Right lobe of liver (tissue), 6 donors: ENCODE measurements at regions not wholly inside any gene's neighbourhood (a gene's known extent, or its start where the extent isn't known, plus 50 kb on each side); places are given as distances from the start of the nearest gene placed in this dataset.
"Not testable (repeated sequence)": the region's sequence is repeated elsewhere in the genome, so short reads cannot be mapped to it uniquely, and the experiment has no call there.

Experiments used
- ATAC-seq, 4 donors: fragments of 200-7000 bp; cut with Tn5 transposase; one replicate each; pipeline ENCODE4 v1.9.1; 2020; ENCODE audit warnings: mild to moderate bottlenecking in 4 of 4, moderate library complexity in 4 of 4
- DNase-seq, 3 donors: peaks; one replicate each; pipeline ENCODE4 v3.0.0-alpha.2; 2020
- H3K27ac ChIP-seq, 3 donors: fragments of 200-600 bp; one replicate each; pipeline ENCODE4 v1.8.0; 2022
- H3K27me3 ChIP-seq, 2 donors: fragments of 200-600 bp; one replicate each; pipeline ENCODE4 v1.8.0; 2022
- H3K36me3 ChIP-seq, 4 donors: fragments of 200-600 bp; sonication (generic) in 1 of 4; one replicate each; pipeline versions ENCODE4 v1.5.1 to v1.8.0; 2017 to 2022; ENCODE audit warnings: control low read depth in 1 of 4
- H3K4me1 ChIP-seq, 4 donors: fragments of 200-600 bp; sonication (generic) in 1 of 4; one replicate each; pipeline versions ENCODE4 v1.5.1 to v1.8.0; 2017 to 2022; ENCODE audit warnings: control low read depth in 1 of 4
- H3K4me3 ChIP-seq, 3 donors: fragments of 200-600 bp; one replicate each; pipeline ENCODE4 v1.8.0; 2022
- H3K9me3 ChIP-seq, 4 donors: fragments of 200-600 bp; sonication (generic) in 1 of 4; one replicate each; pipeline versions ENCODE4 v1.5.1 to v1.8.0; 2017 to 2022; ENCODE audit warnings: control low read depth in 1 of 4
- POLR2A ChIP-seq: fragments of 450-650 bp; IDR thresholded peaks from one replicate; pipeline ENCODE4 v1.6.1; 2017; ENCODE audit warnings: antibody characterized with exemption, mild to moderate bottlenecking
- WGBS: methylation state at CpG from one replicate; pipeline ENCODE4 v1.1.6; 2018; ENCODE audit warnings: low coverage, low lambda C conversion rate; ENCODE audit not compliant: insufficient coverage; ENCODE audit errors: missing lambda C conversion rate; 5-methylcytosine and 5-hydroxymethylcytosine counted together
- intact Hi-C, 2 donors: fragments of 100-400 bp; cut with DNase I; formaldehyde crosslinking; loops; one replicate each; pipeline versions ENCODE4 v1.11.2 to v1.14.1; 2022
- TF ChIP-seq, protein P1 (sequence below), 4 donors: fragments of 200-600 bp in 3 of 4; fragments of 450-650 bp in 1 of 4; IDR thresholded peaks; one replicate each; pipeline versions ENCODE4 v1.5.1 to v1.8.0; 2016 to 2022; ENCODE audit warnings: antibody characterized with exemption in 4 of 4, mild to moderate bottlenecking in 2 of 4
- donor health status: DM: no; HTN: yes; CAD: no.
- donor health status: DM: no; HTN: no; CAD: no.
- donor health status: DM: no; HTN: no; CAD: no.
- donor health status: DM: no; HTN: yes; CAD: no.
- donor health status: DM: no; HTN: yes; CAD: no.

DNA sequence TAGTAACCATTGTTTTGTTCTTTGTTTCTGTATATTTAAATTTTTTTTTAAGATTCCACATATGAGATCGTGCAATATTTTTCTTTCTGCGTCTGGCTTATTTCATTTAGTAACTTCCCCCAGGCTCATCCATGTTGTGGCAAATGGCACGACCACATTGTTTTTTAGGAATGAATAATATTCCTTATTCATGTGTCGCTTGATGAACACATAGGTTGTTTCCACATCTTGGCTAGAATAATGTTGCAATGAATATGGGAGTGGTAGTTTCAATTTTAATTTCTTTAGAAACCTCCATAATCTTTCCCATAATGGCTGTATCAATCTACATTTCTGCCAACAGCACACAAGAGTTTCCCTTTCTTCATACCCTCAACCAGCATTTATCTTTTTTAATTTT is 166.8 kb upstream of the NR3C2 start:
- Histone ChIP-seq H3K4me1 (no peaks in the 10 kb centered on the region), H3K27ac (no peak overlapping the region), H3K4me3 (no peak overlapping the region), H3K9me3 (no peaks in the 10 kb centered on the region), H3K27me3 (no peaks in the 10 kb centered on the region), H3K36me3 (no peaks in the 10 kb centered on the region)
- intact Hi-C loops: no loop called here
- DNase-seq (no peak), ATAC-seq (no peak)
- no peak for TF ChIP-seq POLR2A
- TF ChIP-seq, protein P1, sequence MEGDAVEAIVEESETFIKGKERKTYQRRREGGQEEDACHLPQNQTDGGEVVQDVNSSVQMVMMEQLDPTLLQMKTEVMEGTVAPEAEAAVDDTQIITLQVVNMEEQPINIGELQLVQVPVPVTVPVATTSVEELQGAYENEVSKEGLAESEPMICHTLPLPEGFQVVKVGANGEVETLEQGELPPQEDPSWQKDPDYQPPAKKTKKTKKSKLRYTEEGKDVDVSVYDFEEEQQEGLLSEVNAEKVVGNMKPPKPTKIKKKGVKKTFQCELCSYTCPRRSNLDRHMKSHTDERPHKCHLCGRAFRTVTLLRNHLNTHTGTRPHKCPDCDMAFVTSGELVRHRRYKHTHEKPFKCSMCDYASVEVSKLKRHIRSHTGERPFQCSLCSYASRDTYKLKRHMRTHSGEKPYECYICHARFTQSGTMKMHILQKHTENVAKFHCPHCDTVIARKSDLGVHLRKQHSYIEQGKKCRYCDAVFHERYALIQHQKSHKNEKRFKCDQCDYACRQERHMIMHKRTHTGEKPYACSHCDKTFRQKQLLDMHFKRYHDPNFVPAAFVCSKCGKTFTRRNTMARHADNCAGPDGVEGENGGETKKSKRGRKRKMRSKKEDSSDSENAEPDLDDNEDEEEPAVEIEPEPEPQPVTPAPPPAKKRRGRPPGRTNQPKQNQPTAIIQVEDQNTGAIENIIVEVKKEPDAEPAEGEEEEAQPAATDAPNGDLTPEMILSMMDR (IDR thresholded peaks at IDR 0.05): no peak
- 79% methylated on average over 4 of the region's 4 CpGs for WGBS

DNA sequence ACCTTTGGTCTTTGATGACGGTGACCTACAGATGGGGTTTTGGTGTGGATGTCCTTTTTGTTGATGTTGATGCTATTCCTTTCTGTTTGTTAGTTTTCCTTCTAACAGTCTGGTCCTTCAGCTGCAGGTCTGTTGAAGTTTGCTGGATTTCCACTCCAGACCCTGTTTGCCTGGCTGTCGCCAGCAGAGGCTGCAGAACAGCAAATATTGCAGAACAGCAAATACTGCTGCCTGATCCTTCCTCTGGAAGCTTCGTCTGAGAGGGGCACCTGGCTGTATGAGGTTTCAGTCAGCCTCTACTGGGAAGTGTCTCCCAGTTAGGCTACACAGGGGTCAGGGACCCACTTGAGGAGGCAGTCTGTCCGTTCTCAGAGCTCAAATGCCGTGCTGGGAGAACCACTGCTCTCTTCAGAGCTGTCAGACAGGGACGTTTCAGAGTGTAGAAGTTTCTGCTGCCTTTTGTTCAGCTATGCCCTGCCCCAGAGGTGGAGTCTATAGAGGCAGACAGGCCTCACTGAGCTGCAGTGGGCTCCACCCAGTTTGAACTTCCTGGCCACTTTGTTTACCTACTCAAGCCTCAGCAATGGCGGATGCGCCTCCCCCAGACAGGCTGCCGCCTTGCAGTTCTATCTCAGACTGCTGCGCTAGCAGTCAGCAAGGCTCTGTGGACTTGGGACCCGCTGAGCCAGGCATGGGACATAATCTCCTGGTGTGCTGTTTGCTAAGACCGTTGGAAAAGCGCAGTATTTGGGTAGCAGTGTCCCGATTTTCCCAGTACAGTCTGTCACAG is 156.4 kb upstream of the NR3C2 start:
- ATAC-seq, H3K4me1 ChIP-seq, H3K4me3 ChIP-seq, intact Hi-C loops, H3K27ac ChIP-seq, H3K27me3 ChIP-seq, H3K9me3 ChIP-seq, DNase-seq, H3K36me3 ChIP-seq: not testable (repeated sequence)
- 47% methylated on average over 9 of the region's 14 CpGs for WGBS

DNA sequence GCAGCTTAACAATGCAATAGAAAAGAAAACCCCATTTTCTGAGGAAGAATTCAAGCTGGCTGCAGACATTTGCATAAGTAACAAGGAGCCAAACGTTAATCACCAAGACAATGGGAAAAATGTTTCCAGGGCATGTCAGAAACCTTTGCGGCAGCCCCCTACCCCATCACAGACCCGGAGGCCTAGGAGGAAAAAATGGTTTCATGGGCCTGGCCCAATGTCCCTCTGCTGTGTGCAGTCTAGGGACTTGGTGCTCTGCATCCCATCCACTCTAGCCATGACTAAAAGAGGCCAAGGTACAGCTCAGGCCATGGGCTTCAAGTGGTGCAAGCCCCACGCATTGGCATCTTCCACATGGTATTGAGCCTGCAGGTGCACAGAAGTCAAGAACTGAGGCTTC is 147.0 kb upstream of the NR3C2 start:
- DNase-seq (no peak), ATAC-seq (no peak)
- TF ChIP-seq, protein P1 (IDR thresholded peaks at IDR 0.05): no peak
- no peak for TF ChIP-seq POLR2A
- Histone ChIP-seq H3K36me3 (no peaks in the 10 kb centered on the region), H3K27ac (no peak overlapping the region), H3K4me3 (no peak overlapping the region), H3K27me3 (no peaks in the 10 kb centered on the region), H3K4me1 (no peaks in the 10 kb centered on the region), H3K9me3 (no peaks in the 10 kb centered on the region)
- intact Hi-C loops: no loop called here
- WGBS: 78% methylated on average over 4 of the region's 4 CpGs

DNA sequence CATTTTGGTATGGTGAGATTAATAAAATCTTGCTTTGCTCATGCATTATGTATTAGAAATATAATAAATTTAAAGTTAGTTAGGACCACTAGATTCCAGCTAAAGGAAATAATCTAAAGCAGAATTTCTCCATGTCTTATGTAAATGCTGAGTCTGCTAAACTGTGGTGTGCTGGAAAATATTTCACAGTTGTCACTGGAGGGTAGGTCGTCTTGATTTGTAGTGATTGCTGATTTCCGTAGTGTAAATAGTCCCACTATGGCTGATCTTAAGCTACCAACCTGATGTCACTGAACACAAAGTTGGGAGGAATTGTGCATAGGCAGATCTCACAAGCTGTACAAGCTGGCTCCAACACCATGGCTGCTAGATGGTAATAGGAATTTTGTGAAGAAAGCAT is 133.4 kb upstream of the NR3C2 start:
- WGBS: 48% methylated on average over 2 of the region's 2 CpGs
- DNase-seq: no peak
- intact Hi-C loops: no loop called here
- H3K9me3 ChIP-seq: no peaks in the 10 kb centered on the region
- ATAC-seq: no peak
- no peaks in the 10 kb centered on the region for H3K27me3 ChIP-seq
- TF ChIP-seq, protein P1 (IDR thresholded peaks at IDR 0.05): no peak
- TF ChIP-seq POLR2A: no peak
- H3K36me3 ChIP-seq: no peaks in the 10 kb centered on the region
- no peak overlapping the region for H3K4me3 ChIP-seq
- no peaks in the 10 kb centered on the region for H3K4me1 ChIP-seq
- no peak overlapping the region for H3K27ac ChIP-seq

DNA sequence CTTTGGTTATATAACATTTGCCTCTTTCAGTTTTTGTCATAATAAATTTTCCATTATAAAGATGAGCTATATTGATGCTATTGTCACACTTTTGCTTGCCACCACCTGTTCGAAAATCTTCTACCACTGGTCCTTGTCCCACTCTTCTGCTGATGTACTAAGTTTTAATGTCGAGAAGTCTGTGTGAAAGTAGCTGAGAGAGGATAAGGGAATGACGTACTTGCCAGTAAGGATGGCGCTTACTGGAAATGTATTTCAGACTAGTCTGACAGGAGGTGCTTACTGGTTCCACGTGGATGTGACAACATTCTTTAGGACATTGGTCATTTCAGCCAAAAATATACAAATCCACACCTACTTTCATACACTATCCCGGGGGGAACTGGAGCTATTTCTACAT is 132.7 kb upstream of the NR3C2 start:
- Histone ChIP-seq H3K27ac (no peak overlapping the region), H3K9me3 (no peaks in the 10 kb centered on the region), H3K27me3 (no peaks in the 10 kb centered on the region), H3K4me1 (no peaks in the 10 kb centered on the region), H3K36me3 (no peaks in the 10 kb centered on the region), H3K4me3 (no peak overlapping the region)
- intact Hi-C loops: no loop called here
- TF ChIP-seq, protein P1 (IDR thresholded peaks at IDR 0.05): no peak
- TF ChIP-seq POLR2A: no peak
- DNase-seq (no peak), ATAC-seq (no peak)
- WGBS: 62% methylated on average over 6 of the region's 6 CpGs
